Effector memory CD8-positive, alpha-beta T cell (primary cell): ENCODE measurements at regions not wholly inside any gene's neighbourhood (a gene's known extent, or its start where the extent isn't known, plus 50 kb on each side); places are given as distances from the start of the nearest gene placed in this dataset.
A peak's percentile ranks its signal among the peaks of the same experiment; 100 is the strongest.

ENCODE experiments used
- ATAC-seq: fragments of 150-1000 bp; cut with Tn5 transposase; replicated peaks from 2 replicates; pipeline ENCODE4 v1.10.0; 2021; ENCODE audit warnings: mild to moderate bottlenecking, moderate library complexity
- DNase-seq, 3 experiments: peaks; one replicate each; pipeline ENCODE4 v3.0.0; 2021
- H3K27ac Mint-ChIP-seq, 2 donors: one replicate each; pipeline ENCODE4 v1.8.0; 2022; ENCODE audit warnings: mild to moderate bottlenecking in 2 of 2, mixed read lengths in 2 of 2, moderate library complexity in 2 of 2
- H3K27me3 Mint-ChIP-seq, 2 donors: one replicate each; pipeline ENCODE4 v1.8.0; 2022; ENCODE audit warnings: mixed read lengths in 2 of 2
- H3K36me3 Mint-ChIP-seq: one replicate; pipeline ENCODE4 v1.8.0; 2022; ENCODE audit warnings: mild to moderate bottlenecking, moderate library complexity, mixed read lengths; ENCODE audit not compliant: insufficient read depth
- H3K4me1 Mint-ChIP-seq, 2 donors: one replicate each; pipeline ENCODE4 v1.8.0; 2022; ENCODE audit warnings: low read depth in 2 of 2, mixed read lengths in 2 of 2
- H3K4me3 Mint-ChIP-seq, 2 donors: one replicate each; pipeline ENCODE4 v1.8.0; 2022; ENCODE audit warnings: mild to moderate bottlenecking in 2 of 2, mixed read lengths in 2 of 2, moderate library complexity in 2 of 2
- H3K9me3 Mint-ChIP-seq, 2 donors: one replicate each; pipeline ENCODE4 v1.8.0; 2022; ENCODE audit warnings: mixed read lengths in 2 of 2

GRCh38 chr7:66864294-66864693 lies 56.7 kb upstream of the TMEM248 start:
- no peak for ATAC-seq
- no peaks in the 10 kb centered on the region for H3K27me3 Mint-ChIP-seq
- peaks cover 0 to 1% of the 10 kb centered on the region in 2 donors for H3K4me1 Mint-ChIP-seq

GRCh38 chr7:66865290-66865864 lies 55.6 kb upstream of the TMEM248 start:
- Mint-ChIP-seq H3K27me3 (no peaks in the 10 kb centered on the region), H3K9me3 (no peaks in the 10 kb centered on the region), H3K27ac (no peak overlapping the region), H3K4me1 (no peaks in the 10 kb centered on the region), H3K36me3 (peaks cover 7% of the 10 kb centered on the region), H3K4me3 (no peak overlapping the region)
- ATAC-seq = no peak
- no peak for DNase-seq

More at GRCh38 chr7:66864294-66864693, 56.7 kb upstream of the TMEM248 start:
- no peak for DNase-seq
- Mint-ChIP-seq H3K27ac (peak overlapping the region in 1 of 2 donors; percentile 36), H3K36me3 (no peaks in the 10 kb centered on the region), H3K4me3 (no peak overlapping the region), H3K9me3 (no peaks in the 10 kb centered on the region)

- peaks cover 9% of the 10 kb centered on the region for H3K36me3 Mint-ChIP-seq
- DNase-seq (no peak), ATAC-seq (no peak)
- H3K4me3 Mint-ChIP-seq = no peak overlapping the region
- no peak overlapping the region for H3K27ac Mint-ChIP-seq
- no peaks in the 10 kb centered on the region for H3K27me3 Mint-ChIP-seq
- H3K4me1 Mint-ChIP-seq = no peaks in the 10 kb centered on the region
- no peaks in the 10 kb centered on the region for H3K9me3 Mint-ChIP-seq
Observed at GRCh38 chr7:66867198-66867790, 53.7 kb upstream of the TMEM248 start.

GRCh38 chr7:66869660-66870450 lies 51.2 kb upstream of the TMEM248 start:
- Mint-ChIP-seq H3K4me1 (no peaks in the 10 kb centered on the region), H3K27ac (peak overlapping the region in 1 of 2 donors; percentile 20), H3K27me3 (no peaks in the 10 kb centered on the region), H3K36me3 (peaks cover 9% of the 10 kb centered on the region), H3K4me3 (no peak overlapping the region), H3K9me3 (no peaks in the 10 kb centered on the region)
- DNase-seq (no peak), ATAC-seq (no peak)

GRCh38 chr7:66871076-66871475 lies 49.9 kb upstream of the TMEM248 start:
- ATAC-seq (no peak), DNase-seq (no peak)
- Mint-ChIP-seq H3K4me3 (no peak overlapping the region), H3K4me1 (no peaks in the 10 kb centered on the region), H3K9me3 (no peaks in the 10 kb centered on the region), H3K27ac (no peak overlapping the region), H3K36me3 (peaks cover 9% of the 10 kb centered on the region), H3K27me3 (no peaks in the 10 kb centered on the region)
